Vagina (tissue), 2 donors: ENCODE measurements at regions not wholly inside any gene's neighbourhood (a gene's known extent, or its start where the extent isn't known, plus 50 kb on each side); places are given as distances from the start of the nearest gene placed in this dataset.

ENCODE experiments used
- POLR2A ChIP-seq, 2 donors: fragments of 450-650 bp; IDR thresholded peaks; one replicate each; pipeline ENCODE4 v1.6.1; 2017; ENCODE audit warnings: antibody characterized with exemption in 2 of 2, mild to moderate bottlenecking in 2 of 2, moderate library complexity in 2 of 2
- POLR2AphosphoS5 ChIP-seq, 2 donors: sonication (generic); formaldehyde crosslinking; IDR thresholded peaks; one replicate each; pipeline ENCODE4 v1.9.0; 2017; ENCODE audit warnings: antibody characterized with exemption in 2 of 2, mild to moderate bottlenecking in 2 of 2, low read depth in 1 of 2; ENCODE audit not compliant: insufficient read depth in 1 of 2
- TF ChIP-seq, protein P1 (sequence below), 3 experiments: fragments of 450-650 bp in 2 of 3; fragments of 200-600 bp in 1 of 3; sonication (generic) in 1 of 3; IDR thresholded peaks; one replicate each; pipeline ENCODE4 v1.5.1; 2017 to 2019; ENCODE audit warnings: antibody characterized with exemption in 3 of 3, mild to moderate bottlenecking in 2 of 3, moderate library complexity in 2 of 3

- TF ChIP-seq, protein P1, sequence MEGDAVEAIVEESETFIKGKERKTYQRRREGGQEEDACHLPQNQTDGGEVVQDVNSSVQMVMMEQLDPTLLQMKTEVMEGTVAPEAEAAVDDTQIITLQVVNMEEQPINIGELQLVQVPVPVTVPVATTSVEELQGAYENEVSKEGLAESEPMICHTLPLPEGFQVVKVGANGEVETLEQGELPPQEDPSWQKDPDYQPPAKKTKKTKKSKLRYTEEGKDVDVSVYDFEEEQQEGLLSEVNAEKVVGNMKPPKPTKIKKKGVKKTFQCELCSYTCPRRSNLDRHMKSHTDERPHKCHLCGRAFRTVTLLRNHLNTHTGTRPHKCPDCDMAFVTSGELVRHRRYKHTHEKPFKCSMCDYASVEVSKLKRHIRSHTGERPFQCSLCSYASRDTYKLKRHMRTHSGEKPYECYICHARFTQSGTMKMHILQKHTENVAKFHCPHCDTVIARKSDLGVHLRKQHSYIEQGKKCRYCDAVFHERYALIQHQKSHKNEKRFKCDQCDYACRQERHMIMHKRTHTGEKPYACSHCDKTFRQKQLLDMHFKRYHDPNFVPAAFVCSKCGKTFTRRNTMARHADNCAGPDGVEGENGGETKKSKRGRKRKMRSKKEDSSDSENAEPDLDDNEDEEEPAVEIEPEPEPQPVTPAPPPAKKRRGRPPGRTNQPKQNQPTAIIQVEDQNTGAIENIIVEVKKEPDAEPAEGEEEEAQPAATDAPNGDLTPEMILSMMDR (IDR thresholded peaks at IDR 0.05), result no peak
- TF ChIP-seq POLR2AphosphoS5 (IDR thresholded peaks at IDR 0.05; ENCODE audit: insufficient read depth in 1 of 2, low read depth in 1 of 2), result no peak
- TF ChIP-seq POLR2A (IDR thresholded peaks at IDR 0.05), result no peak
Measured at GRCh38 chr4:81951891-81952455, 421.8 kb downstream of the HNRNPD start.
